Breast epithelium (tissue), 4 donors: ENCODE measurements at regions not wholly inside any gene's neighbourhood (a gene's known extent, or its start where the extent isn't known, plus 50 kb on each side); places are given as distances from the start of the nearest gene placed in this dataset.

Source experiments
- DNase-seq, 2 donors: peaks; one replicate each; pipeline ENCODE4 v3.0.0-alpha.2; 2019; ENCODE audit warnings: low spot score in 2 of 2
- H3K27ac ChIP-seq, 2 donors: fragments of 200-600 bp; sonication (generic) in 1 of 2; one replicate each; pipeline ENCODE4 v1.5.1; 2016 to 2019; ENCODE audit warnings: mild to moderate bottlenecking in 1 of 2
- H3K27me3 ChIP-seq, 2 donors: fragments of 200-600 bp; sonication (generic) in 1 of 2; one replicate each; pipeline versions ENCODE4 v1.5.1 to v1.6.0; 2017 to 2019; ENCODE audit warnings: control low read depth in 1 of 2, mild to moderate bottlenecking in 1 of 2
- H3K36me3 ChIP-seq: fragments of 200-600 bp; one replicate; pipeline ENCODE4 v1.5.1; 2019
- H3K4me1 ChIP-seq, 2 donors: fragments of 200-600 bp; sonication (generic); one replicate each; pipeline ENCODE4 v1.5.1; 2016 to 2019; ENCODE audit warnings: control low read depth in 1 of 2
- H3K4me3 ChIP-seq, 3 donors: fragments of 200-600 bp; sonication (generic); 1 replicate in 2 of 3; 2 replicates in 1 of 3; pipeline ENCODE4 v1.5.1; 2016 to 2019; ENCODE audit warnings: mild to moderate bottlenecking in 3 of 3, moderate library complexity in 2 of 3
- H3K9me3 ChIP-seq, 2 donors: fragments of 200-600 bp; sonication (generic) in 1 of 2; one replicate each; pipeline ENCODE4 v1.5.1; 2016 to 2019; ENCODE audit warnings: control low read depth in 1 of 2
- POLR2A ChIP-seq: fragments of 450-650 bp; IDR thresholded peaks from one replicate; pipeline ENCODE4 v1.6.1; 2016; ENCODE audit warnings: antibody characterized with exemption, mild to moderate bottlenecking, moderate library complexity
- POLR2AphosphoS5 ChIP-seq, 3 donors: sonication (generic); formaldehyde crosslinking; IDR thresholded peaks; one replicate each; pipeline ENCODE4 v1.6.1; 2017; ENCODE audit warnings: antibody characterized with exemption in 3 of 3
- intact Hi-C: fragments of 100-400 bp; cut with DNase I; formaldehyde crosslinking; loops from one replicate; pipeline ENCODE4 v1.15.1; 2023; ENCODE audit warnings: low total_unique reads
- TF ChIP-seq, protein P1 (sequence below), 3 donors: fragments of 450-650 bp; IDR thresholded peaks; one replicate each; pipeline ENCODE4 v1.5.1; 2016 to 2017; ENCODE audit warnings: antibody characterized with exemption in 3 of 3, mild to moderate bottlenecking in 3 of 3, moderate library complexity in 3 of 3

DNA sequence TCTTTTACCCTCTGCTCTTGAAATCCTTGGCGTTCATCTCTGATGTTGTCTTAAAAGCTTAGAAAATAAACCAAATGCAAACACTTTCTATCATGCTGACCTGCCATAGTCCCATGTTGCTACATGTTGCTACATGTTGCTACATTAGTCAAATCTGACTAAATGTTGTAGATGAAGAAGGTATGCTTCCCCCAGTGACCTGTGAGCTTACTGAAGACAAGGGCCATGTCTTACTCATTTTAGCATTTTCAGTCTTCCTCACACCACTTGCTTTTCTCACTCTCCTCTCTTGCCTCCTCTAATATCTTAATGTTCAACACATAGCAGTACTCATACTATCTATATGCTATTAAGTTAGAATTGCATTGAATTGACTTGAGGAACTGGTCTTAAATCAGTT lies 346.4 kb upstream of the MTNR1B start:
- intact Hi-C loops, result no loop called here
- no peak overlapping the region for H3K4me3 ChIP-seq
- no peaks in the 10 kb centered on the region for H3K27me3 ChIP-seq
- DNase-seq, result no peak
- no peaks in the 10 kb centered on the region for H3K36me3 ChIP-seq
- no peak for TF ChIP-seq POLR2AphosphoS5 (IDR thresholded peaks at IDR 0.05)
- TF ChIP-seq, protein P1, sequence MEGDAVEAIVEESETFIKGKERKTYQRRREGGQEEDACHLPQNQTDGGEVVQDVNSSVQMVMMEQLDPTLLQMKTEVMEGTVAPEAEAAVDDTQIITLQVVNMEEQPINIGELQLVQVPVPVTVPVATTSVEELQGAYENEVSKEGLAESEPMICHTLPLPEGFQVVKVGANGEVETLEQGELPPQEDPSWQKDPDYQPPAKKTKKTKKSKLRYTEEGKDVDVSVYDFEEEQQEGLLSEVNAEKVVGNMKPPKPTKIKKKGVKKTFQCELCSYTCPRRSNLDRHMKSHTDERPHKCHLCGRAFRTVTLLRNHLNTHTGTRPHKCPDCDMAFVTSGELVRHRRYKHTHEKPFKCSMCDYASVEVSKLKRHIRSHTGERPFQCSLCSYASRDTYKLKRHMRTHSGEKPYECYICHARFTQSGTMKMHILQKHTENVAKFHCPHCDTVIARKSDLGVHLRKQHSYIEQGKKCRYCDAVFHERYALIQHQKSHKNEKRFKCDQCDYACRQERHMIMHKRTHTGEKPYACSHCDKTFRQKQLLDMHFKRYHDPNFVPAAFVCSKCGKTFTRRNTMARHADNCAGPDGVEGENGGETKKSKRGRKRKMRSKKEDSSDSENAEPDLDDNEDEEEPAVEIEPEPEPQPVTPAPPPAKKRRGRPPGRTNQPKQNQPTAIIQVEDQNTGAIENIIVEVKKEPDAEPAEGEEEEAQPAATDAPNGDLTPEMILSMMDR (IDR thresholded peaks at IDR 0.05), result no peak
- no peak for TF ChIP-seq POLR2A
- no peaks in the 10 kb centered on the region for H3K4me1 ChIP-seq
- H3K27ac ChIP-seq, result no peak overlapping the region
- no peaks in the 10 kb centered on the region for H3K9me3 ChIP-seq

DNA sequence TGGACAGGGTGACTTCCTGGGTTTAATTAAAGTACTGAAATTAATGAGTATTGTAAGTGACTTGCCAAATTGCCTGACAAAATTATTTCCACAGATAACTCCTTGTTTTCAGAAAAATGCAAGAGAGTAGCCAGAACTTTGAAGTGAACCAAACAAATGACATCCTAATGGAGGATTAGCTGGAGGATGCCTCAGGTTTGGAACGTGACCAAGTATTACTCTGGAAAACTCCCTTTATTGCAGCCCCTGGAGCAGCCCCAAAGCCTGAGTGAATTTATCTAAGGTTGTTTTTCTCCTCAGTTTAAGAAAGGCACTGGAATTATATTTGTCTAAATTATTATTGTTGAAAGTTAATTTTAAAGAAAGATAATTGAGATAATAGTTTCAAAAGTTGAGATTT lies 343.6 kb upstream of the MTNR1B start:
- no peaks in the 10 kb centered on the region for H3K4me1 ChIP-seq
- intact Hi-C loops, result no loop called here
- no peaks in the 10 kb centered on the region for H3K36me3 ChIP-seq

DNA sequence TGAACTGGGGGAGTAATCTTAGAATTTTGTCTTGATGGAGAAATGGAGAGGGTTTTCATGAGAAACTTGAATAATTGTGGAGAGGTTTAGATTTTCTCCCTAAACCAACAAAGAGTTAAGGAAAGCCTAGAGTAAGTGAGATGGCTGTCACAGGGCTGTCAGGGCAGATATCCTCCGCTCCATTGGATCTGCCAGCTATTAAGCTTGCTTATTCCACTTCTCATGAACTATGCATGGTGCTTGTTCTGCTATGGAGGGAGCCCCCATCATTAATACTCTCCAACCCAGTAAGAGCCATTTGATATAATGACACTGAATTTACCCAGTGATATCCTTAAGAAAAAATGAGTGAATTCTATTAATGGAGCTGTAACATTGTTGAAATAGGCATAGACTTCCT lies 342.8 kb upstream of the MTNR1B start:
- TF ChIP-seq POLR2AphosphoS5 (IDR thresholded peaks at IDR 0.05) (no peak), POLR2A (no peak)
- TF ChIP-seq, protein P1 (IDR thresholded peaks at IDR 0.05), result no peak
- intact Hi-C loops, result no loop called here
- Histone ChIP-seq H3K27ac (peak overlapping the region; percentile 42 to 58), H3K36me3 (no peaks in the 10 kb centered on the region), H3K9me3 (no peaks in the 10 kb centered on the region), H3K4me3 (no peak overlapping the region), H3K27me3 (no peaks in the 10 kb centered on the region), H3K4me1 (no peaks in the 10 kb centered on the region)
- DNase-seq, result no peak

More for the DNA sequence above, 343.6 kb upstream of the MTNR1B start:
- Histone ChIP-seq H3K27ac (no peak overlapping the region), H3K27me3 (no peaks in the 10 kb centered on the region), H3K9me3 (no peaks in the 10 kb centered on the region), H3K4me3 (no peak overlapping the region)
- peak in 1 of 2 donors; percentile 33 for DNase-seq
- no peak for TF ChIP-seq POLR2AphosphoS5 (IDR thresholded peaks at IDR 0.05)
- TF ChIP-seq, protein P1 (IDR thresholded peaks at IDR 0.05), result no peak
- no peak for TF ChIP-seq POLR2A

DNA sequence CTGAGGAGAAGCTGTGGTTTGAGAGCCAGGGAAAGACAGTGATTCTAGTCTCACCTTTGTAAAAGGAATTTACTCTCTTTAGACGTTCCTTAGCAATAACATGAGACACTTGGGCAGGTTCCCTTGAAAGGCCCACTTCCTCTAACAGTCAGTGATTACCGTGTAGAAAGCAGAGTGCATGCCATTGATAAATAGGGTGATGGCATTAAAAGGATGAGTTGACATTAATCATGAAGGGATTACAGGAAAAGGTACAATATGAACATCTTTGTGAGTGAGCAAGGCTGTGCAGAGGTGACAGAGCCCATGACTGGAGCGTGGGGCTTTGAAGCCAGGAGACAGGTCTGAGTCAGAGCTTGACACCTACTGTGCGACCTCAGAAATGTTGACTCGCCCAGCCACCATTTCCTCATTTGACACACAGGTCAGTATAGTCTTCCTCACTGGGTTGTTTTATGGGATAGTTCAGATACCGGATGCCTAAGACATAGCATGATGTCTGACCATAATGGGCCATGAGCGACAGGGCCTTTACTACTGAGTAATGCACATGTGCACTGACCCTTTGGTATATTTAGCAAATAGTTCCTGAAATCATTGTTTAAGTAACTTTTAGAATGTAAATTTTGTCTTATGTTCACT lies 341.7 kb upstream of the MTNR1B start:
- H3K4me1 ChIP-seq, result no peaks in the 10 kb centered on the region
- no peak overlapping the region for H3K27ac ChIP-seq
- TF ChIP-seq, protein P1 (IDR thresholded peaks at IDR 0.05), result no peak
- no peak for TF ChIP-seq POLR2AphosphoS5 (IDR thresholded peaks at IDR 0.05)
- no peak for TF ChIP-seq POLR2A
- no peaks in the 10 kb centered on the region for H3K9me3 ChIP-seq
- intact Hi-C loops, result no loop called here
- no peak for DNase-seq
- no peak overlapping the region for H3K4me3 ChIP-seq
- H3K36me3 ChIP-seq, result no peaks in the 10 kb centered on the region
- no peaks in the 10 kb centered on the region for H3K27me3 ChIP-seq

GRCh38 chr11:92628401-92629292 lies 340.8 kb upstream of the MTNR1B start:
- no peak for TF ChIP-seq POLR2AphosphoS5 (IDR thresholded peaks at IDR 0.05)
- no peak for TF ChIP-seq POLR2A
- TF ChIP-seq, protein P1 (IDR thresholded peaks at IDR 0.05), result no peak
- intact Hi-C loops, result no loop called here

More at GRCh38 chr11:92628401-92629292, 340.8 kb upstream of the MTNR1B start:
- Histone ChIP-seq H3K36me3 (no peaks in the 10 kb centered on the region), H3K27ac (no peak overlapping the region), H3K27me3 (no peaks in the 10 kb centered on the region), H3K9me3 (no peaks in the 10 kb centered on the region), H3K4me1 (no peaks in the 10 kb centered on the region), H3K4me3 (no peak overlapping the region)
- DNase-seq, result no peak
